OCI-M2 (cell line): ENCODE measurements at regions not wholly inside any gene's neighbourhood (a gene's known extent, or its start where the extent isn't known, plus 50 kb on each side); places are given as distances from the start of the nearest gene placed in this dataset.
"Not testable (repeated sequence)": the region's sequence is repeated elsewhere in the genome, so short reads cannot be mapped to it uniquely, and the experiment has no call there.

Experiments used
- DNase-seq: peaks from one replicate; lab custom pipeline; 2025; ENCODE audit not compliant: unreplicated experiment; lab: John Stamatoyannopoulos, UW

- no peak for DNase-seq
Measured at GRCh38 chr5:118070041-118070440, 918.3 kb downstream of the DTWD2 start.

DNA sequence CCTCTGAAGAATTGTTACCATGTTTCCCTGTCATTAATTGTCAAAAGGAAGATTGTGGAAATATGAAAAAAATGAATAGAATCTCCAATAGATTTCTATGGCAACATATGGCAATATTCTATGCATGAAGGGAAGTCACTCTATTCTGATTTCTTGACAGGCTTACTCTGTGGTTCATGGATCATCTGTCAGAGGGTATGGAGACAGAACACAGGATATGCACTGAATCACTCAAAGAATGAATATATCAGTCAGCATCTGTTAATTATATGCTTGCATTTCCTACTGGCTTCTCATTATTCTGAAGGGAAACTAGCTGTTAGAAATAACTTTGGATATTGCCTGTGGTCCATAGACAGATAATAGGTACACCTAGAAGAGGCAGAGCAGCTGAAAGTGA, 918.9 kb downstream of the DTWD2 start:
- DNase-seq, result no peak

- no peak for DNase-seq
Measured at GRCh38 chr5:118068886-118069285, 919.5 kb downstream of the DTWD2 start.

DNA sequence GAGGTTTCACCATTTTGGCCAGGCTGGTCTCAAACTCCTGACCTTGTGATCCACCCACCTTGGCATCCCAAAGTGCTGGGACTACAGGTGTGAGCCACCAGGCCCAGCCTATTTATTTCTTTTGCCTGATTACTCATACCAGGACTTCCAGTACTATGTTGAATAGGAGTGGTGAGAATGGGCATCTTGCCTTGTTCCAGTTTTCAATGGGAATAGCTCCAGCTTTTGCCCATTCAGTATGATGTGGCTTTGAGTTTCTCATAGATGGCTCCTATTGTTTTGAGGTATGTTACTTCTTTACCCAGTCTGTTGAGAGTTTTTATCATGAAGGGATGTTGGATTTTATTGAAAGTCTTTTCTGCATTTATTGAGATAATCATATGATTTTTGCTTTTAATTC, 924.5 kb downstream of the DTWD2 start:
- not testable (repeated sequence) for DNase-seq

GRCh38 chr5:118060833-118061232, 927.5 kb downstream of the DTWD2 start:
- DNase-seq, result no peak

DNA sequence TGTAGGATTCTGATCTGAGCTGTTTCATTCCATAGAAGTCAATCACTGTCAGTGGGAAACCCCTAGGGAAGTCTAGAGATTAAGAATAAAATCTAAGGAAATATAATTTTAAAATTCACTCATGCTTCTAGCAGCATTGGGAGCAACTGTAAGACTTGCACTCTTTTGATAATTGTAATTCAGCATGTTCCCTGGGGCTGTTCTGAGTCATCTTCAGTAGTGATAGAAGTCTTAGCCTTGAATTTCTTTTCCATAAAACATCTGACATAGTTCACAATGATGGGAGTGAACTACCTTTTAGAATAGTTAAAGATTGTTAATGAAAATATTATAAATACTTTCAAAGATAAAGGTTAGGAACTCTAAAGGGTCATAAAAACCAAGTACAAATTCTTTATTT, 935.8 kb downstream of the DTWD2 start:
- DNase-seq, result no peak

DNA sequence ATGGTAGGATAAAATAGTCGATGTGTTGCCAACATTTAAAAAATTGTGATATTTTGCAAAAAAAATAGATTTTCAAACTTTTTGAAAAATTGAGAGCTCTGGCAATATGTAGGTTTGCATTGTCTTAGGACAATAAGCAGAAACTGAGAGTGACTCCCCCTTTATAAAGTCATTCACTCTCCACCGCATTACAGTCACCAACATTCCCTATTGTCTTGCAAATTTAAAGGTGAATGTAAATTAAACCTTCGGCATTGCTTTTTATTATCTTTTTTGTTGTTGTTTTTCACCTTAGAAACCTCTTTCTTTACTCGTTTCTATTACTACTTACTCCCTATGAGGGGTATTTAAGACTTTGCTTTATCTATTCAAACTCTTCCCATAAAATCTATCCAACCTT, 944.2 kb downstream of the DTWD2 start:
- no peak for DNase-seq

GRCh38 chr5:118043531-118043930, 944.8 kb downstream of the DTWD2 start:
- DNase-seq, result no peak

DNA sequence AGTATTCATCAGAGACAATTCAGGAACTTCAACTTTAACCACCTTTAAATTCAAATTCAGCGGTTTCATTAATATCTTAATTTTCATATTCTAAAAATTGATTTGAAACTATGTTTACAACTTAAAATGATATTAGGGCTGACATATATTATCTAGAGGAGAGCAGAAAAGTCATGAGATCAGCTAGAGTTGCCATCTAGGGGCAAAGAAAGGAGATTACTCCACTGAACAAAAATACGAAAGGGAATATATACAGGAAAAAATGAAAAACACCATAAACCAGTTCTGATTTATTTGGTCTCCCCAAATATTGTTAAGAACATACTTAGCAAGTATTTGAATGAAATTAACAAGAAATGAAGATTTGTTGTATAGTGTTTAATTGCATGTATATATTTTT, 946.3 kb downstream of the DTWD2 start:
- no peak for DNase-seq

DNA sequence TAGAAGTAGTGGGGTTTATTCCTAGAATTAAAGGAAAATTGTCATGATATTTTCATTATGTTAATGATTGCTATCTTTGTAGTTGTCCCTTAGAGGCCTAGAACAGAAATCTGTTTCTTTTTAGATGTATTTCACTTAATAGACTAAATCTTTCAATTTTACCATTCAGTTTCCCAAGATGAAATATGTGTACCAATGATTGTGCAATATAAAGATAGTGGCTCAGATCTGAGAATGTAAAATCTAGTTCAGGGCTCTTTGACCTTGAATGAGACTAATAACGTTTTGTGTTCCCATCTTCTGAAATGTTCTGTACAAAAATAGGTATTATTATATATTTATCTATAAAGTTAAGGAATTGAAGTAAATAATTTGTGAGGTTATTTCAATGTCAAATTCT, 947.9 kb downstream of the DTWD2 start:
- no peak for DNase-seq

- DNase-seq, result no peak
Measured at GRCh38 chr5:118033686-118034338, 954.5 kb downstream of the DTWD2 start.

GRCh38 chr5:118029807-118030206, 958.5 kb downstream of the DTWD2 start:
- DNase-seq, result no peak

DNA sequence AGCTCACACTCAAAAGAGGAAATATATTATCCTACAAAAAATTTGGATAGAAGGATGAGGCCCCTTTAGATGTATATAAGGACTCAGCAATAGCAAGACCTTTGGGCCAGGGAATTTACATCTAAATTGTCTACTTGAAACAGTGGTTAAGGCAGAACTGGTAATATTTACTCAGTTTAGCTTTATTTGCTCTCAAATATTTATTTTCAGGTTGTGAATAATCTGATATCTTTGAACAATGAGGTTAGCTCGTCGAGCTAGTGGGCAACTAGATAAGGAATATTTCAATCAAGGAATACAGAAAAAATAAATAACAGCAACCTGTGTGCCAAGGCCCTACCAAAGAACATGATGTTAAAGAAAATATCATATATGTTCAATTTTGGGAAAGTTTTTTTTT, 966.3 kb downstream of the DTWD2 start:
- no peak for DNase-seq

DNA sequence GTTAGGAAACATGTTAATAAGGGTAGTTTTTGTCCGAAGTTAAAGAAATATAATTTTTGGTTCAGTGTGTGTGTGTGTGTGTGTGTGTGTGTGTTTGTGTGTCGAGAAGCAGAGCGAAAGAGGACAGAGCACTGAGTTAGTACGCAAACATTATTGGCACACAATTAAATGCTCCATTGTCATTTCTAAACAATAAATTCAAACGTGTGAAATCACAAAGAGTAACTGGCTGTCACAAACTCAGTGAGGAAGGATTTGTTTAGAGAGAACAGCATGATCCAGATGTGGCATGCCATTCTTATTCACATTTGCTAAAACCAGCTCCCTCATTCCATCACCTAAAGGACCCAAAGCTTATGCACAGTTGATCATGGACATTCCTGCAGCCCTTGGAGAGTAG, 970.8 kb downstream of the DTWD2 start:
- DNase-seq, result no peak

DNA sequence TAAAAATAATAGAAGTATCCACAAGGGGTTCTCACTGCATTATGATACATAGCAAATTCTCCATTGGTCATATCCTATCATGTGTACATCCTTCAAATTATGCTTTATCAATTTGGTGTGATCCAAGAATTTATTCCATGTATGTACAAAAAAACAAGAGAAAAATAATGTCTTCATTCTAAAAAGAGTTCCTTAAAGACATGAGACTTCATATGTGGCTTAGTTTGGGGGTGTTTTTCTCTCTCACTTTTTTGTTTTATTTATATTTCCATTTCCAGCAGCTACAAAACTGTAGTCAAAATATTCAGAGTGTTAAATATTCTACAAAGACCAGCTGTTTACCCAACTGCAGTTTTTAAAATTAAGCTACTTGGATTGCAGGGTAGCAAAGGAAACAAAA, 972.0 kb downstream of the DTWD2 start:
- no peak for DNase-seq

- no peak for DNase-seq
Measured at GRCh38 chr5:118015511-118015910, 972.8 kb downstream of the DTWD2 start.

GRCh38 chr5:118009741-118010297, 978.5 kb downstream of the DTWD2 start:
- no peak for DNase-seq

- no peak for DNase-seq
Measured at GRCh38 chr5:118008779-118009178, 979.6 kb downstream of the DTWD2 start.

GRCh38 chr5:118007262-118007661, 981.1 kb downstream of the DTWD2 start:
- DNase-seq, result no peak

- DNase-seq, result no peak
Measured at GRCh38 chr5:118006219-118006618, 982.1 kb downstream of the DTWD2 start.

DNA sequence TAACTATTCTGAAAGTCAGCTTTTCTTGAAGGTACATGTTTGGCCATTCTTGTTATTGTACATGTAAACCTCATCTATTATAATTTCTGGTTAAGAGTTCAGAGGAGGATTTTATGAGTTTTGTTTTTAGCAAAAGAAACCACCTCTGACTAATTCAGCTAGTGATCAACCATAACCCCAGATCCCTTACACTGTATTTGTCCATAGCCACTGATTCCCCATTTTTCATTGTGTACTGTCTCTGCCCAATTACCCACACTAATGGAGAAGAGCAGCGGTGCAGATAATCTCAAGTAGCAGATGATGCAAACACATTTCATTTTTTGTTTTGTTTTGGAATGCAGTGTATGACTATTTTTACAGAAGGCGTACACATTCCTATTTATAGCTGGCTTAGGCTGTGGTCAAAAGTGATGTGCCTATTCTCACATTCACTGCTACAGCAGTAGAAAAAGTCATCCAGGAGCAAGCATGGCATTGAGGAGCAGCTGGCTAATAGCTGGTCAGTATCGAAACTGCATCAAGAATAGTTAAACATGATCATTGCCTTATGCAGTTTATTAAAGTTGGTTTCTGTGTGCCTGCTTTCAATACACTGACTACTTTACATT, 988.3 kb downstream of the DTWD2 start:
- DNase-seq, result no peak

GRCh38 chr5:117982691-117983090, 1005.7 kb downstream of the DTWD2 start:
- no peak for DNase-seq

GRCh38 chr5:117973785-117974184, 1014.6 kb downstream of the DTWD2 start:
- DNase-seq, result no peak
